ENCODE measurements at regions not wholly inside any gene's neighbourhood (a gene's known extent, or its start where the extent isn't known, plus 50 kb on each side); places are given as distances from the start of the nearest gene placed in this dataset.

GRCh38 chr13:40503966-40504591, 162.4 kb downstream of the FOXO1 start:
- BruUV-seq (replicated peaks): no TSS peak
- Histone ChIP-seq H3K9ac (ENCODE audit: insufficient read depth in 1 of 2, low read depth in 2 of 2, low read length in 2 of 2) (no peak overlapping the region), H3K9me1 (ENCODE audit: control insufficient read depth, insufficient read depth, low read length) (no peaks in the 10 kb centered on the region), H2AFZ (ENCODE audit: low read depth, low read length) (no peak overlapping the region), H3K4me3 (no peak overlapping the region), H3K4me2 (ENCODE audit: insufficient read depth, low read length) (no peak overlapping the region), H3K27ac (ENCODE audit: extremely low read depth, low read depth, low read length) (no peak overlapping the region), H3K4me1 (replicated peaks in 1 of 2; ENCODE audit: control insufficient read depth in 2 of 2, insufficient read depth in 2 of 2, low read length in 2 of 2) (no peaks in the 10 kb centered on the region), H3K79me2 (ENCODE audit: control insufficient read depth, insufficient read depth, low read length) (no peaks in the 10 kb centered on the region), H3K9me3 (replicated peaks; ENCODE audit: control insufficient read depth, insufficient read depth, low read depth, low read length) (no peaks in the 10 kb centered on the region), H4K20me1 (replicated peaks; ENCODE audit: control insufficient read depth, insufficient read depth, low read length) (no peaks in the 10 kb centered on the region), H3K27me3 (ENCODE audit: control insufficient read depth in 2 of 2, insufficient read depth in 2 of 2, low read length in 2 of 2) (no peaks in the 10 kb centered on the region), H3K36me3 (ENCODE audit: control insufficient read depth, insufficient read depth, low read length) (no peaks in the 10 kb centered on the region)
- intact Hi-C loops (cut with micrococcal nuclease): no loop called here
- CTCF ChIA-PET (ENCODE audit: low intra/inter-chr PET ratio): no interaction called here
- 0% methylated on average over 2 of the region's 2 CpGs for WGBS (ENCODE audit: insufficient coverage, low coverage, missing lambda C conversion rate)
- POLR2A ChIA-PET: no interaction called here
- no peak for ATAC-seq
- TF ChIP-seq MAZ (CRISPR knock-in tag; conservative IDR thresholded peaks at IDR 0.05 in 1 of 2, IDR thresholded peaks at IDR 0.05 in 1 of 2): no peak
- TF ChIP-seq NUFIP1 (IDR thresholded peaks at IDR 0.05; ENCODE audit: partially characterized antibody): no peak
- DNase-seq (ENCODE audit: extremely low read depth in 1 of 4, low spot score in 3 of 4): no peak
- in situ Hi-C loops (cut with MboI): no loop called here
- no peak for FAIRE-seq

- no peaks in the 10 kb centered on the region for H3K9me1 ChIP-seq (ENCODE audit: control insufficient read depth, insufficient read depth, low read length)
- ChIA-PET POLR2A (interaction anchor here (0.6 kb wide), 1 partner anchor 65 kb away, joined by 4 read pairs; no protein-coding TSS in a partner anchor), CTCF (ENCODE audit: low intra/inter-chr PET ratio) (no interaction called here)
- WGBS (ENCODE audit: insufficient coverage, low coverage, missing lambda C conversion rate): 5% methylated on average over 3 of the region's 4 CpGs
- no peak overlapping the region for H2AFZ ChIP-seq (ENCODE audit: low read depth, low read length)
- H3K4me1 ChIP-seq (replicated peaks in 1 of 2; ENCODE audit: control insufficient read depth in 2 of 2, insufficient read depth in 2 of 2, low read length in 2 of 2): no peaks in the 10 kb centered on the region
- no peak overlapping the region for H3K27ac ChIP-seq (ENCODE audit: extremely low read depth, low read depth, low read length)
- no peak overlapping the region for H3K4me2 ChIP-seq (ENCODE audit: insufficient read depth, low read length)
- H3K27me3 ChIP-seq (ENCODE audit: control insufficient read depth in 2 of 2, insufficient read depth in 2 of 2, low read length in 2 of 2): no peaks in the 10 kb centered on the region
- intact Hi-C loops (cut with micrococcal nuclease) (no loop called here), in situ Hi-C loops (cut with MboI) (no loop called here)
- H3K79me2 ChIP-seq (ENCODE audit: control insufficient read depth, insufficient read depth, low read length): no peaks in the 10 kb centered on the region
- H3K4me3 ChIP-seq: no peak overlapping the region
- no peak overlapping the region for H3K9ac ChIP-seq (ENCODE audit: insufficient read depth in 1 of 2, low read depth in 2 of 2, low read length in 2 of 2)
- FAIRE-seq (no peak), DNase-seq (ENCODE audit: extremely low read depth in 1 of 4, low spot score in 3 of 4) (no peak), ATAC-seq (no peak)
- no peaks in the 10 kb centered on the region for H4K20me1 ChIP-seq (replicated peaks; ENCODE audit: control insufficient read depth, insufficient read depth, low read length)
- no TSS peak for BruUV-seq (replicated peaks)
- no peaks in the 10 kb centered on the region for H3K36me3 ChIP-seq (ENCODE audit: control insufficient read depth, insufficient read depth, low read length)
- no peaks in the 10 kb centered on the region for H3K9me3 ChIP-seq (replicated peaks; ENCODE audit: control insufficient read depth, insufficient read depth, low read depth, low read length)
- TF ChIP-seq MBD1 (CRISPR knock-in tag; IDR thresholded peaks at IDR 0.05) (no peak), FOXM1 (IDR thresholded peaks at IDR 0.05; ENCODE audit: low read depth) (no peak), FOXM1 (CRISPR knock-in tag; IDR thresholded peaks at IDR 0.05; ENCODE audit: low read depth) (no peak), ZNF41 (CRISPR knock-in tag; conservative IDR thresholded peaks at IDR 0.05) (no peak), ZNF77 (CRISPR knock-in tag; IDR thresholded peaks at IDR 0.05) (no peak), E2F8 (IDR thresholded peaks at IDR 0.05; ENCODE audit: low read depth, partially characterized antibody) (no peak), ARID1B (IDR thresholded peaks at IDR 0.05) (no peak), ZFPM2 (CRISPR knock-in tag; IDR thresholded peaks at IDR 0.05) (no peak), KLF10 (CRISPR knock-in tag; IDR thresholded peaks at IDR 0.05) (no peak), ATF7 (IDR thresholded peaks at IDR 0.05) (no peak), ZNF695 (CRISPR knock-in tag; IDR thresholded peaks at IDR 0.05) (no peak), ZBTB1 (CRISPR knock-in tag; IDR thresholded peaks at IDR 0.05; ENCODE audit: borderline replicate concordance, low read depth) (no peak)
Observed at GRCh38 chr13:40504641-40505040, 161.8 kb downstream of the FOXO1 start.
